Suprapubic skin (tissue), 4 donors: ENCODE measurements at regions not wholly inside any gene's neighbourhood (a gene's known extent, or its start where the extent isn't known, plus 50 kb on each side); places are given as distances from the start of the nearest gene placed in this dataset.

Experiments used
- POLR2A ChIP-seq, 2 donors: fragments of 450-650 bp; IDR thresholded peaks; one replicate each; pipeline ENCODE4 v1.6.1; 2017; ENCODE audit warnings: antibody characterized with exemption in 2 of 2, mild to moderate bottlenecking in 2 of 2, moderate library complexity in 2 of 2
- POLR2AphosphoS5 ChIP-seq, 3 donors: sonication (generic); formaldehyde crosslinking; IDR thresholded peaks; one replicate each; pipeline ENCODE4 v1.6.1; 2017; ENCODE audit warnings: antibody characterized with exemption in 3 of 3
- TF ChIP-seq, protein P1 (sequence below), 2 donors: fragments of 200-600 bp in 1 of 2; fragments of 450-650 bp in 1 of 2; sonication (generic) in 1 of 2; IDR thresholded peaks; one replicate each; pipeline ENCODE4 v1.5.1; 2016 to 2019; ENCODE audit warnings: antibody characterized with exemption in 2 of 2, mild to moderate bottlenecking in 1 of 2, moderate library complexity in 1 of 2

DNA sequence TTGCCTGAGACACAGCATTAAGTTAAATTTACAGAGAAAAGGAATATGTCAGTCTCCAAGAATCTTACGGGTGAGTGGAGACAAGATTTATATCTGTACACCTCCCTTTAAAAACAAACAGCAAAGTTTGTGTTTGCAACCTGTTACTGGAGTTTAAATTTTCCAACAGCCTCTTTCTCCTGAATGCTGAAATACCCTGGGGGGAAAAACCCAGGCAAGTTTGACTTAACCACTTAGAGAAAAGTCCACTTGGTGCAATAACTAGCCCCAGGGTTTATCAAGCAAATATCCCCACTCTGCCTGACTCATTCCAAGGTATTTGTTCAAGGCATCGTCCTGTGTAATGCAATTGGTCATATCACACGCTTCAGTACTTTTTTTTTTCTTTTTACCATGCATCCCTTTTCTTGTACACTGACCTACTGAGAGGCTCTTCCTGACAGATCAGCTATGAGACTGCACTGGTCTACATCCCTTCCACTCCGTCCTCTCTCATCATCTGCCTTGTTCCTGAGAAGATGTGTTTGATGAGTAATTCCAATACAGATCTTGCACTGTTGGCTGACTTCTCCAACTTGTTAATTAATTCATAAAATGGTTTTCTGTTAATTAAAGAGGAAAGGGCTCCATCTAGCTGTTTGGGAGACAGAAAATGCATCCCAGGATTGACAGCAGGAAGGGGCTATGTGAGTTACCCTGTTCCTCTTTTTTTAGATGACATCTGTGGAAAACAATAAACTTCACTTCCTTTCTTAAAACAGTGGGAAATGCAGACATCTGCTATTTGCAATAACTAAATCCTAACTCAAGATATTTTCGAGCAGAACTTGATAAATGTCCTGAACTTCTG, 212.5 kb upstream of the IRS2 start:
- TF ChIP-seq POLR2AphosphoS5 (IDR thresholded peaks at IDR 0.05) = no peak
- TF ChIP-seq, protein P1, sequence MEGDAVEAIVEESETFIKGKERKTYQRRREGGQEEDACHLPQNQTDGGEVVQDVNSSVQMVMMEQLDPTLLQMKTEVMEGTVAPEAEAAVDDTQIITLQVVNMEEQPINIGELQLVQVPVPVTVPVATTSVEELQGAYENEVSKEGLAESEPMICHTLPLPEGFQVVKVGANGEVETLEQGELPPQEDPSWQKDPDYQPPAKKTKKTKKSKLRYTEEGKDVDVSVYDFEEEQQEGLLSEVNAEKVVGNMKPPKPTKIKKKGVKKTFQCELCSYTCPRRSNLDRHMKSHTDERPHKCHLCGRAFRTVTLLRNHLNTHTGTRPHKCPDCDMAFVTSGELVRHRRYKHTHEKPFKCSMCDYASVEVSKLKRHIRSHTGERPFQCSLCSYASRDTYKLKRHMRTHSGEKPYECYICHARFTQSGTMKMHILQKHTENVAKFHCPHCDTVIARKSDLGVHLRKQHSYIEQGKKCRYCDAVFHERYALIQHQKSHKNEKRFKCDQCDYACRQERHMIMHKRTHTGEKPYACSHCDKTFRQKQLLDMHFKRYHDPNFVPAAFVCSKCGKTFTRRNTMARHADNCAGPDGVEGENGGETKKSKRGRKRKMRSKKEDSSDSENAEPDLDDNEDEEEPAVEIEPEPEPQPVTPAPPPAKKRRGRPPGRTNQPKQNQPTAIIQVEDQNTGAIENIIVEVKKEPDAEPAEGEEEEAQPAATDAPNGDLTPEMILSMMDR (IDR thresholded peaks at IDR 0.05) = no peak
- TF ChIP-seq POLR2A (IDR thresholded peaks at IDR 0.05) = no peak
